Neural cell (in vitro differentiated cells): ENCODE measurements at regions not wholly inside any gene's neighbourhood (a gene's known extent, or its start where the extent isn't known, plus 50 kb on each side); places are given as distances from the start of the nearest gene placed in this dataset.
"Not testable (repeated sequence)": the region's sequence is repeated elsewhere in the genome, so short reads cannot be mapped to it uniquely, and the experiment has no call there.

Experiments used
- H2AFZ ChIP-seq: fragments of 200-600, 300-800 bp; sonication (generic), shearing (Covaris generic); 2 replicates; pipeline ENCODE4 v1.6.0; 2014; ENCODE audit warnings: low read depth, mild to moderate bottlenecking, antibody characterized with exemption, low read length, moderate library complexity
- H3F3A ChIP-seq: fragments of 200-600 bp; shearing (Covaris generic); 2 replicates; pipeline ENCODE4 v1.6.1; 2016; ENCODE audit warnings: mild to moderate bottlenecking, moderate library complexity, mixed read lengths, antibody characterized with exemption, low read length; ENCODE audit not compliant: insufficient read depth, poor library complexity, severe bottlenecking
- H3K27ac ChIP-seq: fragments of 200-600, 300-800 bp; sonication (generic), shearing (Covaris generic); 2 replicates; pipeline ENCODE4 v1.5.1; 2014; ENCODE audit warnings: mild to moderate bottlenecking, low read length, moderate library complexity
- H3K27me3 ChIP-seq: fragments of 300-800, 200-600 bp; sonication (generic), shearing (Covaris generic); 2 replicates; pipeline ENCODE4 v1.6.0; 2014; ENCODE audit warnings: mild to moderate bottlenecking, low read depth, low read length, moderate library complexity; ENCODE audit not compliant: insufficient read depth
- H3K36me3 ChIP-seq: fragments of 300-800, 200-600 bp; sonication (generic), shearing (Covaris generic); 2 replicates; pipeline ENCODE4 v1.5.1; 2014; ENCODE audit warnings: mild to moderate bottlenecking, antibody characterized with exemption, low read length, moderate library complexity; ENCODE audit not compliant: insufficient read depth
- H3K4me2 ChIP-seq: fragments of 300-800, 200-600 bp; sonication (generic), shearing (Covaris generic); 2 replicates; pipeline ENCODE4 v1.6.0; 2014; ENCODE audit warnings: mild to moderate bottlenecking, low read length
- H3K4me3 ChIP-seq: fragments of 300-800, 200-600 bp; sonication (generic), shearing (Covaris generic); 2 replicates; pipeline ENCODE4 v1.5.1; 2014; ENCODE audit warnings: mild to moderate bottlenecking, low read length, moderate library complexity
- H3K79me2 ChIP-seq: fragments of 200-600 bp; shearing (Covaris generic); replicated peaks from 2 replicates; pipeline ENCODE4 v1.6.0; 2014; ENCODE audit warnings: mild to moderate bottlenecking, low read length, moderate library complexity; ENCODE audit not compliant: insufficient read depth
- H3K9ac ChIP-seq: fragments of 300-800, 200-600 bp; sonication (generic), shearing (Covaris generic); 2 replicates; pipeline ENCODE4 v1.6.1; 2016; ENCODE audit warnings: mild to moderate bottlenecking, low read length, mixed read lengths
- H3K9me2 ChIP-seq: fragments of 200-600 bp; shearing (Covaris generic); 2 replicates; pipeline ENCODE4 v1.6.1; 2016; ENCODE audit warnings: mild to moderate bottlenecking, low read length, mixed read lengths; ENCODE audit not compliant: insufficient read depth
- H3K9me3 ChIP-seq: fragments of 200-600, 300-800 bp; sonication (generic), shearing (Covaris generic); 2 replicates; pipeline ENCODE4 v1.6.1; 2016; ENCODE audit warnings: mild to moderate bottlenecking, mixed run types, low read length, moderate library complexity, mixed read lengths
- H4K20me1 ChIP-seq: fragments of 200-600 bp; shearing (Covaris generic); 2 replicates; pipeline ENCODE4 v1.6.1; 2016; ENCODE audit warnings: mild to moderate bottlenecking, mixed run types; ENCODE audit not compliant: insufficient read depth
- EP300 ChIP-seq: fragments of 450-650 bp; conservative IDR thresholded peaks from 2 replicates; pipeline ENCODE4 v1.6.1; 2014; ENCODE audit warnings: antibody characterized with exemption, mild to moderate bottlenecking, moderate library complexity; ENCODE audit not compliant: poor library complexity, severe bottlenecking
- EZH2 ChIP-seq: fragments of 200-600, 300-800 bp; shearing (Covaris generic), sonication (generic); IDR thresholded peaks from 2 replicates; pipeline ENCODE4 v1.6.1; 2014; ENCODE audit warnings: antibody characterized with exemption, low read length, borderline replicate concordance, mild to moderate bottlenecking; ENCODE audit not compliant: insufficient read depth, poor library complexity, severe bottlenecking
- MXI1 ChIP-seq: fragments of 450-650 bp; conservative IDR thresholded peaks from 2 replicates; pipeline ENCODE4 v1.6.1; 2014; ENCODE audit warnings: antibody characterized with exemption, mild to moderate bottlenecking; ENCODE audit not compliant: poor library complexity, severe bottlenecking
- POLR2AphosphoS5 ChIP-seq: IDR thresholded peaks from 2 replicates; pipeline ENCODE4 v1.6.1; 2012
- RAD21 ChIP-seq: fragments of 450-650 bp; conservative IDR thresholded peaks from 2 replicates; pipeline ENCODE4 v1.6.1; 2014; ENCODE audit warnings: antibody characterized with exemption, mild to moderate bottlenecking, moderate library complexity
- SMC3 ChIP-seq: fragments of 450-650 bp; conservative IDR thresholded peaks from 2 replicates; pipeline ENCODE4 v1.6.1; 2014; ENCODE audit warnings: antibody characterized with exemption, mild to moderate bottlenecking, moderate library complexity; ENCODE audit not compliant: poor library complexity
- TAF1 ChIP-seq: IDR thresholded peaks from 2 replicates; pipeline ENCODE4 v1.6.1; 2012; ENCODE audit warnings: low read depth
- TF ChIP-seq, protein P1 (sequence below): IDR thresholded peaks from 2 replicates; pipeline ENCODE4 v1.6.1; 2012; ENCODE audit warnings: borderline replicate concordance
- TF ChIP-seq, protein P2 (sequence below): fragments of 450-650 bp; IDR thresholded peaks from 2 replicates; pipeline ENCODE4 v1.5.1; 2014; ENCODE audit warnings: antibody characterized with exemption, mild to moderate bottlenecking, moderate library complexity; ENCODE audit not compliant: poor library complexity, severe bottlenecking

DNA sequence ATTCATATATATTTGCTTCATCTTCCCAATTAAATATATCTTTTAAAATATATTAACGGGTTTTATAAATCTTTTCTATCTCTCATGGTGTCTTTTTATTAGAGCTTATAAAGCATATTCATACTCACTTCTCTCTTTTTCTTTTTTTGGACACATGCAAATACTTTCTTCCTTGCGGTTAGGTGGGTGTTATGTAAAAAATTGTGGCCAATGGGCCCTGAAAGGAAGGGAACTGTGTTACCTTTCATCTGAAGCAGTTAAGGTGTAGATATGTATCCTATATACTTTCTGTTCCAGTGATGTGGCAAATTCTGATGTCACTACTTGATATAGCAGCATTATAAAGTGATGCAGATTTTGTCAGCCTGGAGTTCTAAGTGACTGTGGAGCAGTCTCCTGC, 714.5 kb downstream of the PLCL1 start:
- Histone ChIP-seq H3K27ac (no peak overlapping the region), H3K9me3 (no peaks in the 10 kb centered on the region)

DNA sequence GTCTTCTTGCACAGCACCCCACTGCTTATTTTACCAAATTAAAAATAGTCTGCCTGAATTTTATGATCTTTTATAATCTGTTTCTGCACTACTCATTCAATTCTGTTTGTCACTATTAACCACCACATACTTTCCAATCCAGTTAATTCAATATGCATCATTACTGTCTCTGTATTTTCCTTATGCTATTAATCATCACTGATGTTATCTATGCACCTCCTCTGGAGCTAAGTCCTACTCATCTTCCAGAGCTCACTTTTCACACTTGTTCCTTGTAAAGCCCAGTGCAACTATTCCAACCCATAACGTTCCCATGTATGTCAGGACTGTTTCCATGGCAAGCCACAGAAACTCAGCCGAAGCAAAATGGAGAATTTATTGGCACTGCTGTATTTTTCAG, 713.6 kb downstream of the PLCL1 start:
- Histone ChIP-seq H3F3A (no peaks in the 10 kb centered on the region), H3K27me3 (no peaks in the 10 kb centered on the region), H3K9me3 (no peaks in the 10 kb centered on the region), H4K20me1 (no peaks in the 10 kb centered on the region), H3K9ac (no peak overlapping the region), H3K4me2 (no peak overlapping the region), H3K36me3 (no peaks in the 10 kb centered on the region), H3K79me2 (no peaks in the 10 kb centered on the region), H3K27ac (no peak overlapping the region), H3K9me2 (no peaks in the 10 kb centered on the region), H3K4me3 (no peak overlapping the region), H2AFZ (no peak overlapping the region)
- TF ChIP-seq EZH2 (no peak), EP300 (no peak), POLR2AphosphoS5 (no peak), RAD21 (no peak), SMC3 (no peak), TAF1 (no peak), MXI1 (no peak)
- TF ChIP-seq, protein P1, sequence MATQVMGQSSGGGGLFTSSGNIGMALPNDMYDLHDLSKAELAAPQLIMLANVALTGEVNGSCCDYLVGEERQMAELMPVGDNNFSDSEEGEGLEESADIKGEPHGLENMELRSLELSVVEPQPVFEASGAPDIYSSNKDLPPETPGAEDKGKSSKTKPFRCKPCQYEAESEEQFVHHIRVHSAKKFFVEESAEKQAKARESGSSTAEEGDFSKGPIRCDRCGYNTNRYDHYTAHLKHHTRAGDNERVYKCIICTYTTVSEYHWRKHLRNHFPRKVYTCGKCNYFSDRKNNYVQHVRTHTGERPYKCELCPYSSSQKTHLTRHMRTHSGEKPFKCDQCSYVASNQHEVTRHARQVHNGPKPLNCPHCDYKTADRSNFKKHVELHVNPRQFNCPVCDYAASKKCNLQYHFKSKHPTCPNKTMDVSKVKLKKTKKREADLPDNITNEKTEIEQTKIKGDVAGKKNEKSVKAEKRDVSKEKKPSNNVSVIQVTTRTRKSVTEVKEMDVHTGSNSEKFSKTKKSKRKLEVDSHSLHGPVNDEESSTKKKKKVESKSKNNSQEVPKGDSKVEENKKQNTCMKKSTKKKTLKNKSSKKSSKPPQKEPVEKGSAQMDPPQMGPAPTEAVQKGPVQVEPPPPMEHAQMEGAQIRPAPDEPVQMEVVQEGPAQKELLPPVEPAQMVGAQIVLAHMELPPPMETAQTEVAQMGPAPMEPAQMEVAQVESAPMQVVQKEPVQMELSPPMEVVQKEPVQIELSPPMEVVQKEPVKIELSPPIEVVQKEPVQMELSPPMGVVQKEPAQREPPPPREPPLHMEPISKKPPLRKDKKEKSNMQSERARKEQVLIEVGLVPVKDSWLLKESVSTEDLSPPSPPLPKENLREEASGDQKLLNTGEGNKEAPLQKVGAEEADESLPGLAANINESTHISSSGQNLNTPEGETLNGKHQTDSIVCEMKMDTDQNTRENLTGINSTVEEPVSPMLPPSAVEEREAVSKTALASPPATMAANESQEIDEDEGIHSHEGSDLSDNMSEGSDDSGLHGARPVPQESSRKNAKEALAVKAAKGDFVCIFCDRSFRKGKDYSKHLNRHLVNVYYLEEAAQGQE, result no peak
- TF ChIP-seq, protein P2, sequence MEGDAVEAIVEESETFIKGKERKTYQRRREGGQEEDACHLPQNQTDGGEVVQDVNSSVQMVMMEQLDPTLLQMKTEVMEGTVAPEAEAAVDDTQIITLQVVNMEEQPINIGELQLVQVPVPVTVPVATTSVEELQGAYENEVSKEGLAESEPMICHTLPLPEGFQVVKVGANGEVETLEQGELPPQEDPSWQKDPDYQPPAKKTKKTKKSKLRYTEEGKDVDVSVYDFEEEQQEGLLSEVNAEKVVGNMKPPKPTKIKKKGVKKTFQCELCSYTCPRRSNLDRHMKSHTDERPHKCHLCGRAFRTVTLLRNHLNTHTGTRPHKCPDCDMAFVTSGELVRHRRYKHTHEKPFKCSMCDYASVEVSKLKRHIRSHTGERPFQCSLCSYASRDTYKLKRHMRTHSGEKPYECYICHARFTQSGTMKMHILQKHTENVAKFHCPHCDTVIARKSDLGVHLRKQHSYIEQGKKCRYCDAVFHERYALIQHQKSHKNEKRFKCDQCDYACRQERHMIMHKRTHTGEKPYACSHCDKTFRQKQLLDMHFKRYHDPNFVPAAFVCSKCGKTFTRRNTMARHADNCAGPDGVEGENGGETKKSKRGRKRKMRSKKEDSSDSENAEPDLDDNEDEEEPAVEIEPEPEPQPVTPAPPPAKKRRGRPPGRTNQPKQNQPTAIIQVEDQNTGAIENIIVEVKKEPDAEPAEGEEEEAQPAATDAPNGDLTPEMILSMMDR, result no peak

More for the DNA sequence above, 714.5 kb downstream of the PLCL1 start:
- no peaks in the 10 kb centered on the region for H3K36me3 ChIP-seq
- no peaks in the 10 kb centered on the region for H3K79me2 ChIP-seq
- no peak overlapping the region for H3K4me2 ChIP-seq
- H3K4me3 ChIP-seq, result no peak overlapping the region
- no peaks in the 10 kb centered on the region for H4K20me1 ChIP-seq
- no peaks in the 10 kb centered on the region for H3K27me3 ChIP-seq
- H3K9ac ChIP-seq, result no peak overlapping the region
- H3F3A ChIP-seq, result no peaks in the 10 kb centered on the region
- TF ChIP-seq RAD21, result no peak
- TF ChIP-seq, protein P2, result no peak
- no peak for TF ChIP-seq EP300
- TF ChIP-seq MXI1, result no peak
- no peak for TF ChIP-seq EZH2
- TF ChIP-seq, protein P1, result no peak
- no peak for TF ChIP-seq SMC3
- TF ChIP-seq POLR2AphosphoS5, result no peak
- no peak for TF ChIP-seq TAF1
- H2AFZ ChIP-seq, result no peak overlapping the region
- H3K9me2 ChIP-seq, result no peaks in the 10 kb centered on the region

DNA sequence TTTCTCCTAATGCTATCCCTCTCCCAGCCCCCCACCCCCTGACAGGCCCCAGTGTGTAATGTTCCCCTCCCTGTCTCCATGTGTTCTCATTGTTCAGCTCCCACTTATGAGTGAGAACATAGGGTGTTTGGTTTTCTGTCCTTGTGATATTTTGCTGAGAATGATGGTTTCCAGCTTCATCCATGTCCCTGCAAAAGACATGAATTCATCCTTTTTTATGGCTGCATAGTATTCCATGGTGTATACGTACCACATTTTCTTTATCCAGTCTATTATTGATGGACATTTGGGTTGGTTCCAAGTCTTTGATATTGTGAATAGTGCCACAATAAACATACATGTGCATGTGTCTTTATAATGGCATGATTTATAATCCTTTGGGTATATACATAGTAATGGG, 704.2 kb downstream of the PLCL1 start:
- H3K9me3 ChIP-seq, H3K27me3 ChIP-seq, H3K4me2 ChIP-seq, H3K27ac ChIP-seq, H3F3A ChIP-seq, H3K36me3 ChIP-seq, H3K9ac ChIP-seq, H2AFZ ChIP-seq, H3K79me2 ChIP-seq, H3K4me3 ChIP-seq, H3K9me2 ChIP-seq, H4K20me1 ChIP-seq: not testable (repeated sequence)
